Choroid plexus epithelial cell (primary cell): ENCODE measurements at regions not wholly inside any gene's neighbourhood (a gene's known extent, or its start where the extent isn't known, plus 50 kb on each side); places are given as distances from the start of the nearest gene placed in this dataset.

Experiments used
- DNase-seq: peaks from one replicate; pipeline ENCODE4 v3.0.0-alpha.2; 2010; ENCODE audit warnings: low read depth
- H3K4me3 ChIP-seq: 2 replicates; pipeline ENCODE4 v1.5.1; 2011; ENCODE audit warnings: low read depth, mild to moderate bottlenecking, control low read depth, low read length, moderate library complexity
- CTCF ChIP-seq: conservative IDR thresholded peaks from 2 replicates; pipeline ENCODE4 v1.5.1; 2011; ENCODE audit warnings: low read depth, mild to moderate bottlenecking, control low read depth, inconsistent platforms, low read length, moderate library complexity

- DNase-seq: peak; percentile 13
- H3K4me3 ChIP-seq: no peak overlapping the region
- no peak for TF ChIP-seq CTCF
Observed at GRCh38 chr7:84801396-84801795, 385.5 kb downstream of the SEMA3D start.

DNA sequence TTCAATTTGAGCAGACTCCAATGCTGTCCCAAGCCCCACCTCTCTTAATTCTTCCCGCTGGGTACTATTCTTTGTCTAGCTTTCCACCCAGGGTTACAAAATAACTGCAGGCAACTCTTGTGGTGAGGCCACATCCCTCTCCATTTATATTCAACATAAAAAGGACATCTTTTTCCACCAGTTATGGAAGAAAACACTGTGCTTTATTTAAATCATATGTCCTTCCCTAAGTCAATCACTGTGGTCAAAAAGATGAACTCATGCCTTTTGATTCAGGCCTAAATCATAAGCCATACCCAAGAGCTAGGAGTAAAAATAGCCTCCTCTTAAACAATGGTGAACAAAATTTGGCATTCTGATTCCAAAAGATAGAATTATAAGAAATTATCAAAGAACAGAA is 386.0 kb downstream of the SEMA3D start:
- no peak for TF ChIP-seq CTCF
- no peak overlapping the region for H3K4me3 ChIP-seq
- no peak for DNase-seq

DNA sequence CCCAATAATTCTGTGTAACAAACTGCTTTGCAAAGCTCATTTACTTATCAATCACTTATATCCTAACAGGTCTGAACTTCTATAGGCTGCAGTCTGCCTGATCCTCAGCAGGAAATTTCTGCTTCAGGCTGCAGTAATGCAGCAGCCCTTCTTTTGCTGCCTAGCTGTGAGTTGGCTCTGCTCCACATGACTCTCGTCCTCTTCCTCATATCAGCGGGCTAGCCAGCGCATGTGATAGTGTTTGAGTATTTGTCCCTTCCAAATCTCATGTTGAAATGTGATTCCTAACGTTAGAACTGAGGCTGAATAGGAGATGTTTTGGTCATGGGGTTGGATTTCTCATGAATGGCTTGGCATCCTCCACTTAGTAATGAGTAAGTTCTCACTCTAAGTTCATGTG is 387.8 kb downstream of the SEMA3D start:
- no peak for TF ChIP-seq CTCF
- H3K4me3 ChIP-seq: no peak overlapping the region
- DNase-seq: peak; percentile 20

- no peak for DNase-seq
- TF ChIP-seq CTCF: no peak
- no peak overlapping the region for H3K4me3 ChIP-seq
Observed at GRCh38 chr7:84792231-84792893, 394.5 kb downstream of the SEMA3D start.

DNA sequence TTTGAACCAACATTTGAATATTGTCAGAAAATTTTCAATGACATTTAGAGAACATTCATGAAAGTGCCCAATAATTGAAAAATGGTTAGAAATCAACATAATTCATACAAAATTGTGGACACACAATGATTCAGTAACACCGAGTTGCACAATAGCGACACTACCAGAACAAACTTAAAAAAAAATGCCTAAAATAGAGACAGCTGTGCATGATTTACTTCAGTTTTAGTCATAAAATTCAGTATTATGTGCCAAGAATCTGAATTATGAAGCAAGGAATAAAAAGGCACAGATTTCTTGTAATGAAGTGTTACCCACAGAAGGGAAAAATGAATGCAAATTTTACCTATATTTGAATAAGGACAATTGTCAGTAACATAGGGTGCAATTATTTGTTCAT is 396.0 kb downstream of the SEMA3D start:
- DNase-seq: peak; percentile 78
- H3K4me3 ChIP-seq: no peak overlapping the region
- no peak for TF ChIP-seq CTCF

DNA sequence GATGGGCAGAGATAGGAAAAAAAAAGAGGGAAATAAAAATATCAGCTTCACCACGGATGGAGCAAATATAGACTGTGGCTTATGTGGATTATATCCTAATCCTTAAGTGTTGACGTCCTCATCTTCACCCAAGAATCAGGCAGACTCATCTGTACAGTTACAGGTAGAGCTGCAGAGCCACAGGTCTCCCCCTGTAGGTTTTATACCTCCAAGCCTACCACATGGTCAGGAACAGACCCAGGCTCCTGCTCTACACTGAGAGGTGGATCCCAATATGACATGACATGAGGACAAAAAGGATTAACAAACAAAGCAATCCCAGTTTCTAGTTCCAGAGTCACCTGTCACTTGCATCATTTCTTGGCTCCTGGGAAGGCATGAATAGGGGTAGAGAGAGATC is 400.8 kb downstream of the SEMA3D start:
- no peak overlapping the region for H3K4me3 ChIP-seq
- no peak for TF ChIP-seq CTCF
- DNase-seq: no peak

- H3K4me3 ChIP-seq: no peak overlapping the region
- no peak for TF ChIP-seq CTCF
- DNase-seq: no peak
Observed at GRCh38 chr7:84784450-84784849, 402.4 kb downstream of the SEMA3D start.
